Activated CD4-positive, alpha-beta T cell treated with anti-CD3 and anti-CD28 coated beads, Interleukin-2, Interleukin-6, amounts not matched to agents 100 ng/mL and 50 ng/mL, durations not matched to agents 16 hours and 8 hours (primary cell): ENCODE measurements at regions not wholly inside any gene's neighbourhood (a gene's known extent, or its start where the extent isn't known, plus 50 kb on each side); places are given as distances from the start of the nearest gene placed in this dataset.

Experiments used
- DNase-seq: peaks from one replicate; pipeline ENCODE4 v3.0.0-alpha.2; 2020

- no peak for DNase-seq
Observed at GRCh38 chr5:93048858-93049257, 532.2 kb downstream of the NR2F1-AS1 start.

- DNase-seq, result no peak
Observed at GRCh38 chr5:93044859-93045666, 536.0 kb downstream of the NR2F1-AS1 start.

- no peak for DNase-seq
Observed at GRCh38 chr5:93039888-93040287, 541.1 kb downstream of the NR2F1-AS1 start.

- DNase-seq, result no peak
Observed at GRCh38 chr5:93034621-93035590, 546.1 kb downstream of the NR2F1-AS1 start.

- DNase-seq, result no peak
Observed at GRCh38 chr5:93022796-93023447, 558.1 kb downstream of the NR2F1-AS1 start.

- no peak for DNase-seq
Observed at GRCh38 chr5:93022211-93022610, 558.8 kb downstream of the NR2F1-AS1 start.

GRCh38 chr5:93019896-93020295 is 561.1 kb downstream of the NR2F1-AS1 start:
- no peak for DNase-seq

- no peak for DNase-seq
Observed at GRCh38 chr5:93018461-93018860, 562.6 kb downstream of the NR2F1-AS1 start.

GRCh38 chr5:93017849-93018248 is 563.2 kb downstream of the NR2F1-AS1 start:
- no peak for DNase-seq

GRCh38 chr5:93017376-93017775 is 563.6 kb downstream of the NR2F1-AS1 start:
- DNase-seq, result no peak

- DNase-seq, result no peak
Observed at GRCh38 chr5:93010616-93011015, 570.4 kb downstream of the NR2F1-AS1 start.

- no peak for DNase-seq
Observed at GRCh38 chr5:93010037-93010436, 571.0 kb downstream of the NR2F1-AS1 start.

- DNase-seq, result no peak
Observed at GRCh38 chr5:93008502-93009207, 572.4 kb downstream of the NR2F1-AS1 start.

GRCh38 chr5:93006915-93007314 is 574.1 kb downstream of the NR2F1-AS1 start:
- no peak for DNase-seq

GRCh38 chr5:92998456-92998855 is 582.6 kb downstream of the NR2F1-AS1 start:
- no peak for DNase-seq

GRCh38 chr5:92994392-92994791 is 586.6 kb downstream of the NR2F1-AS1 start:
- no peak for DNase-seq

- DNase-seq, result no peak
Observed at GRCh38 chr5:92992073-92992472, 588.9 kb downstream of the NR2F1-AS1 start.

GRCh38 chr5:92991581-92992067 is 589.4 kb downstream of the NR2F1-AS1 start:
- DNase-seq, result no peak

GRCh38 chr5:92990771-92991170 is 590.2 kb downstream of the NR2F1-AS1 start:
- DNase-seq, result no peak

- no peak for DNase-seq
Observed at GRCh38 chr5:92981001-92981400, 600.0 kb downstream of the NR2F1-AS1 start.

GRCh38 chr5:92980491-92980890 is 600.5 kb downstream of the NR2F1-AS1 start:
- DNase-seq, result no peak

GRCh38 chr5:92979716-92980115 is 601.3 kb downstream of the NR2F1-AS1 start:
- no peak for DNase-seq
